AG04450 (cell line): ENCODE measurements at regions not wholly inside any gene's neighbourhood (a gene's known extent, or its start where the extent isn't known, plus 50 kb on each side); places are given as distances from the start of the nearest gene placed in this dataset.

Experiments used
- CTCF ChIA-PET: fragments of 300-600, 350-600 bp; formaldehyde crosslinking; extraction: SDS; loops from one replicate; lab custom pipeline; 2022; ENCODE audit warnings: antibody characterized with exemption, inconsistent platforms; lab: Charles Lee
- POLR2A ChIA-PET: fragments of 350-600 bp; formaldehyde crosslinking; extraction: SDS; loops from one replicate; lab custom pipeline; 2021; ENCODE audit warnings: antibody characterized with exemption, inconsistent platforms; lab: Yijun Ruan, JAX
- DNase-seq: peaks from one replicate; pipeline ENCODE4 v3.0.0-alpha.2; 2011; ENCODE audit warnings: low read depth, low spot score
- H3K27ac ChIP-seq: one replicate; pipeline ENCODE4 v1.5.1; 2012; ENCODE audit warnings: low read depth, low read length, control low read depth
- H3K27me3 ChIP-seq: one replicate; pipeline ENCODE4 v1.6.0; 2012; ENCODE audit warnings: low read length; ENCODE audit not compliant: control insufficient read depth, insufficient read depth
- H3K4me3 ChIP-seq: 2 replicates; pipeline ENCODE4 v1.5.1; 2011; ENCODE audit warnings: mild to moderate bottlenecking, low read depth, low read length, control low read depth
- H3K9me3 ChIP-seq: 2 replicates; pipeline ENCODE4 v1.5.1; 2012; ENCODE audit warnings: low read length; ENCODE audit not compliant: control insufficient read depth, insufficient read depth
- CTCF ChIP-seq: IDR thresholded peaks from 2 replicates; pipeline ENCODE4 v1.5.1; 2011; ENCODE audit warnings: low read depth, low read length, control low read depth, inconsistent platforms

GRCh38 chr3:78275420-78275852 lies 1235.5 kb downstream of the ROBO2 start:
- Histone ChIP-seq H3K27ac (no peak overlapping the region), H3K9me3 (no peaks in the 10 kb centered on the region), H3K4me3 (no peak overlapping the region), H3K27me3 (no peaks in the 10 kb centered on the region)
- no peak for TF ChIP-seq CTCF
- no peak for DNase-seq
- POLR2A ChIA-PET: no interaction called here
- CTCF ChIA-PET: interaction anchor here (0.9 kb wide), 1 partner anchor 8 kb away, joined by 3 read pairs; no protein-coding TSS in a partner anchor

DNA sequence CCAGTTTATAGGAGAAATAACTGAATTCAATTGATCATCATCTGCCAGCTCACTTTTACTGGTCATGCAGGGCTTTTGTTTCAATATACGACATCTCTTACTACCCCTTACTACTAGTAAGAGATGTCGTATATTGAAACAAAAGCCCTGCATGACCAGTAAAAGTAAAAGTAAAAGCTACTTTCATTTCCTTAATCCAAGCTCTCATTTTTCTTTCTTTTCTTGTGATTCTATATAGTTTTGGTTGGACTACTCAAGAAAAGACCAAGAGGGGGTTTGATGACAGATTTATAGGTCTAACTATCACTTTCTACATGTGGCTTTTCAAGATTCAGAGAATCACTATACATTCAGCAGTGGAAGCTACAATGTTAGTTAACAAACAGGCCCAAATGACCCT lies 1237.3 kb downstream of the ROBO2 start:
- no peak overlapping the region for H3K27ac ChIP-seq
- no peak for DNase-seq

DNA sequence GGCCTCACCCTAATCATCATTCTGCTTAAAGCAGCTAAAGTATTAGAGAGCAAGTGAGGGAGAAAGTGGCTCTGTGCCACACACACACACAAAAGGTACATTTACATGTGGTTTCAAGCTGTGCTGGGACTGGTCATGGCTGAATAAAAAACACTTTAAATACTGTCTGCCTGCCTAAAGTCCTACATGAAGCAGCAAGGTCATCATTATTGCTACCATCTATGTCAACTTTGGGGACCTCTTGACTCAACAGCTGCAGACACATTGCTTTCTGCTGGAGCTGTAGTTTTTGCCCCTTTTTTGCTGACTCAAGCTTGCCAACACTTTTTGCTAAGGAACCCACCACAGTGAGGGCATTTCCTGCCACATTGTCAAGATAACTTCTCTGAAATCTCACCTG lies 1237.9 kb downstream of the ROBO2 start:
- ChIA-PET CTCF (interaction anchor here (1.4 kb wide), 1 partner anchor 368 kb away, joined by 3 read pairs; no protein-coding TSS in a partner anchor), POLR2A (no interaction called here)
- Histone ChIP-seq H3K27me3 (no peaks in the 10 kb centered on the region), H3K27ac (no peak overlapping the region), H3K4me3 (no peak overlapping the region), H3K9me3 (no peaks in the 10 kb centered on the region)
- TF ChIP-seq CTCF: no peak
- no peak for DNase-seq

More for the DNA sequence above, 1237.3 kb downstream of the ROBO2 start:
- no peaks in the 10 kb centered on the region for H3K27me3 ChIP-seq
- no peak overlapping the region for H3K4me3 ChIP-seq
- TF ChIP-seq CTCF: no peak
- ChIA-PET POLR2A (no interaction called here), CTCF (interaction anchor here (0.6 to 1.4 kb wide), 2 partner anchors 220 to 368 kb away, joined by 3 read pairs; no protein-coding TSS in a partner anchor)
- H3K9me3 ChIP-seq: no peaks in the 10 kb centered on the region

GRCh38 chr3:78279091-78279490 lies 1239.2 kb downstream of the ROBO2 start:
- ChIA-PET CTCF (no interaction called here), POLR2A (no interaction called here)
- Histone ChIP-seq H3K9me3 (no peaks in the 10 kb centered on the region), H3K27me3 (no peaks in the 10 kb centered on the region), H3K27ac (no peak overlapping the region), H3K4me3 (no peak overlapping the region)
- no peak for DNase-seq
- no peak for TF ChIP-seq CTCF

GRCh38 chr3:78281381-78281780 lies 1241.5 kb downstream of the ROBO2 start:
- TF ChIP-seq CTCF: no peak
- POLR2A ChIA-PET: no interaction called here
- DNase-seq: no peak
- no peaks in the 10 kb centered on the region for H3K27me3 ChIP-seq
- H3K4me3 ChIP-seq: no peak overlapping the region
- CTCF ChIA-PET: no interaction called here
- no peaks in the 10 kb centered on the region for H3K9me3 ChIP-seq
- H3K27ac ChIP-seq: no peak overlapping the region
